Neural crest cell (in vitro differentiated cells): ENCODE measurements at regions not wholly inside any gene's neighbourhood (a gene's known extent, or its start where the extent isn't known, plus 50 kb on each side); places are given as distances from the start of the nearest gene placed in this dataset.
"Not testable (repeated sequence)": the region's sequence is repeated elsewhere in the genome, so short reads cannot be mapped to it uniquely, and the experiment has no call there.

Source experiments
- DNase-seq: peaks from one replicate; pipeline ENCODE4 v3.0.0; 2021; ENCODE audit warnings: low read depth, mixed read lengths, low spot score
- H3K27ac Mint-ChIP-seq: one replicate; pipeline ENCODE4 v1.8.0; 2021; ENCODE audit warnings: mild to moderate bottlenecking, mixed read lengths; ENCODE audit not compliant: unreplicated experiment
- H3K27me3 Mint-ChIP-seq: 2 replicates; pipeline ENCODE4 v1.8.0; 2021; ENCODE audit warnings: low read depth, mild to moderate bottlenecking, mixed read lengths
- H3K36me3 Mint-ChIP-seq: 2 replicates; pipeline ENCODE4 v1.8.0; 2021; ENCODE audit warnings: low read depth, mild to moderate bottlenecking, mixed read lengths
- H3K4me1 Mint-ChIP-seq: 2 replicates; pipeline ENCODE4 v1.8.0; 2021; ENCODE audit warnings: mixed read lengths
- H3K4me3 Mint-ChIP-seq: one replicate; pipeline ENCODE4 v1.8.0; 2021; ENCODE audit warnings: mild to moderate bottlenecking, mixed read lengths
- H3K9me3 Mint-ChIP-seq: 2 replicates; pipeline ENCODE4 v1.8.0; 2021; ENCODE audit warnings: mixed read lengths
- TF ChIP-seq, protein P1 (sequence below): fragments of 200-600 bp; sonication (generic); conservative IDR thresholded peaks from 2 replicates; pipeline ENCODE4 v1.5.0; 2021; ENCODE audit warnings: antibody characterized with exemption, mild to moderate bottlenecking

- Mint-ChIP-seq H3K4me1 (peaks cover 47% of the 10 kb centered on the region), H3K27me3 (peaks cover 10% of the 10 kb centered on the region), H3K27ac (no peak overlapping the region), H3K36me3 (no peaks in the 10 kb centered on the region), H3K4me3 (no peak overlapping the region), H3K9me3 (no peaks in the 10 kb centered on the region)
- TF ChIP-seq, protein P1, sequence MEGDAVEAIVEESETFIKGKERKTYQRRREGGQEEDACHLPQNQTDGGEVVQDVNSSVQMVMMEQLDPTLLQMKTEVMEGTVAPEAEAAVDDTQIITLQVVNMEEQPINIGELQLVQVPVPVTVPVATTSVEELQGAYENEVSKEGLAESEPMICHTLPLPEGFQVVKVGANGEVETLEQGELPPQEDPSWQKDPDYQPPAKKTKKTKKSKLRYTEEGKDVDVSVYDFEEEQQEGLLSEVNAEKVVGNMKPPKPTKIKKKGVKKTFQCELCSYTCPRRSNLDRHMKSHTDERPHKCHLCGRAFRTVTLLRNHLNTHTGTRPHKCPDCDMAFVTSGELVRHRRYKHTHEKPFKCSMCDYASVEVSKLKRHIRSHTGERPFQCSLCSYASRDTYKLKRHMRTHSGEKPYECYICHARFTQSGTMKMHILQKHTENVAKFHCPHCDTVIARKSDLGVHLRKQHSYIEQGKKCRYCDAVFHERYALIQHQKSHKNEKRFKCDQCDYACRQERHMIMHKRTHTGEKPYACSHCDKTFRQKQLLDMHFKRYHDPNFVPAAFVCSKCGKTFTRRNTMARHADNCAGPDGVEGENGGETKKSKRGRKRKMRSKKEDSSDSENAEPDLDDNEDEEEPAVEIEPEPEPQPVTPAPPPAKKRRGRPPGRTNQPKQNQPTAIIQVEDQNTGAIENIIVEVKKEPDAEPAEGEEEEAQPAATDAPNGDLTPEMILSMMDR, result no peak
- DNase-seq, result no peak
Measured at GRCh38 chr11:134938212-134938611, 526.2 kb upstream of the B3GAT1 start.

GRCh38 chr11:134937193-134937592, 525.2 kb upstream of the B3GAT1 start:
- Mint-ChIP-seq H3K4me1 (peaks cover 38% of the 10 kb centered on the region), H3K27me3 (peaks cover 12% of the 10 kb centered on the region)
- H3K9me3 Mint-ChIP-seq, DNase-seq, H3K36me3 Mint-ChIP-seq, H3K27ac Mint-ChIP-seq, H3K4me3 Mint-ChIP-seq: not testable (repeated sequence)

GRCh38 chr11:134932761-134933160, 520.7 kb upstream of the B3GAT1 start:
- Mint-ChIP-seq H3K9me3 (peaks cover under 1% of the 10 kb centered on the region), H3K27ac (no peak overlapping the region), H3K36me3 (no peaks in the 10 kb centered on the region), H3K4me3 (no peak overlapping the region), H3K27me3 (peaks cover 21% of the 10 kb centered on the region), H3K4me1 (no peaks in the 10 kb centered on the region)
- TF ChIP-seq, protein P1, result no peak
- no peak for DNase-seq

DNA sequence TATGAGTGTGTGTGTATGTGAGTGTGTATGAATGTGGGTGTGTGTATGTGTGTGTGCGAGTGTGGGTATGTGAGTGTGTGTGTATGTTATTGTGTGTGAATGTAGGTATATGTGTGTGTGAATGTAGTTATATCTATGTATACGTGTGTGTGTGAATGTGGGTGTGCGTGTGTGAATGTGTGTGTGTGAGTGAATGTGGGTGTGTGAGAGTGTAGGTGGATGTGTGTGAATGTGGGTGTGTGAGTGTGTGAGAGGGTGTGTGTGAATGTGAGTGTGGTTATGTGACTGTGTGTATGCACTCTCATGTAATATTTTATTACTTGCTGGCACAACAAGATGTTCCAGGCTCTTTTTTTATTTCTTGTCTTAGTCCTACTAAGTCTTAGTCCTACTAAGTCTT, 513.4 kb upstream of the B3GAT1 start:
- TF ChIP-seq, protein P1, result no peak

GRCh38 chr11:134923441-134923840, 511.4 kb upstream of the B3GAT1 start:
- no peaks in the 10 kb centered on the region for H3K36me3 Mint-ChIP-seq
- no peaks in the 10 kb centered on the region for H3K4me1 Mint-ChIP-seq
- H3K4me3 Mint-ChIP-seq, result no peak overlapping the region
- TF ChIP-seq, protein P1, result no peak
- DNase-seq, result no peak
- no peak overlapping the region for H3K27ac Mint-ChIP-seq
- peaks cover 15% of the 10 kb centered on the region for H3K27me3 Mint-ChIP-seq
- H3K9me3 Mint-ChIP-seq, result peaks cover 6% of the 10 kb centered on the region

More for the DNA sequence above, 513.4 kb upstream of the B3GAT1 start:
- H3K9me3 Mint-ChIP-seq, result peaks cover 6% of the 10 kb centered on the region
- H3K27me3 Mint-ChIP-seq, result peaks cover 20% of the 10 kb centered on the region
- H3K27ac Mint-ChIP-seq, result no peak overlapping the region
- DNase-seq, result no peak
- no peak overlapping the region for H3K4me3 Mint-ChIP-seq
- no peaks in the 10 kb centered on the region for H3K36me3 Mint-ChIP-seq
- no peaks in the 10 kb centered on the region for H3K4me1 Mint-ChIP-seq

DNA sequence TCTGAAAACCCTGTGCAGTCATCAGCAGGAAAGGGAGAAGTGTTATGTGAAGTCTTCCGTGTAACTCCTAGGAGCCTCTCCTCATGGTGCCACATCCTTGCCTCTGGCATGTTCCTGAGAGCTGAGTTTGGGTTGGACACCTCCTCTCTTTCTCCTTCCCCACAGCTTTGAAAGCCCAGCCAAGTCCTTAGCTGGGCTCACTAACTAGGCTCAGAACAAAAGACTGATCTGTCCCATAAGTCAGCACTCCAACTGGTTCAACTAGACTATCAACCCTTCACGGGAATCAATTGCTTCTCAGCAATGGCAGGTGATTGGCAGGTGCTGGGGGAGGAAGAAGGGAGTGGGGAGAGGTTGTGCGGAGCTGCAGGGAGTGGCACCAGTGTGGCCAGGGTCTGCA, 509.9 kb upstream of the B3GAT1 start:
- Mint-ChIP-seq H3K4me3 (no peak overlapping the region), H3K9me3 (peaks cover 3% of the 10 kb centered on the region), H3K27me3 (peaks cover 15% of the 10 kb centered on the region), H3K27ac (peak overlapping the region; percentile 76), H3K36me3 (no peaks in the 10 kb centered on the region), H3K4me1 (no peaks in the 10 kb centered on the region)
- TF ChIP-seq, protein P1, result no peak
- DNase-seq, result no peak
